ENCODE measurements at regions not wholly inside any gene's neighbourhood (a gene's known extent, or its start where the extent isn't known, plus 50 kb on each side); places are given as distances from the start of the nearest gene placed in this dataset.

DNA sequence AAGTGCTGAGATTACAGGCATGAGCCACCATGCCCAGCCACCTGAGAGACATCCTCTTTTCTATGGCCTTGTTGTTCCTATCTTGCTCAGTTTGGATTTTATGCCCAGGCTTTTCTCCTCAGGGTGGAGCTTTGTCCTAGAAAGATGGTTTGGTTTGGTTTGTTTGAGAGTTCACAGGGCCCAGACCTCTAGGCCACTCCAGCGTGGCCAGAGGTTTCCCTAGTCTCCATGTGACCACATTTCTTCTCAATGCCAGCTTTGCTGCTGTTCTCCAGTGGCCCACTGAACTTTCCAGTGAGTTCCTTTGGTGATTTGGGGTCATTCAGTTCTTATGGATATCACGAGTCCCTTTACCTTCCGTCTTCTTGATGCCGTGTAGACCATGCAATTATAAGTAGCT lies 92.6 kb upstream of the SERBP1 start:
- H3K4me3 ChIP-seq, result no peak overlapping the region
- no peaks in the 10 kb centered on the region for H3K36me3 ChIP-seq
- DNase-seq, result no peak
- no peaks in the 10 kb centered on the region; the same call in none of the 2 replicates for H3K9me3 ChIP-seq
- no peaks in the 10 kb centered on the region for H3K27me3 ChIP-seq

DNA sequence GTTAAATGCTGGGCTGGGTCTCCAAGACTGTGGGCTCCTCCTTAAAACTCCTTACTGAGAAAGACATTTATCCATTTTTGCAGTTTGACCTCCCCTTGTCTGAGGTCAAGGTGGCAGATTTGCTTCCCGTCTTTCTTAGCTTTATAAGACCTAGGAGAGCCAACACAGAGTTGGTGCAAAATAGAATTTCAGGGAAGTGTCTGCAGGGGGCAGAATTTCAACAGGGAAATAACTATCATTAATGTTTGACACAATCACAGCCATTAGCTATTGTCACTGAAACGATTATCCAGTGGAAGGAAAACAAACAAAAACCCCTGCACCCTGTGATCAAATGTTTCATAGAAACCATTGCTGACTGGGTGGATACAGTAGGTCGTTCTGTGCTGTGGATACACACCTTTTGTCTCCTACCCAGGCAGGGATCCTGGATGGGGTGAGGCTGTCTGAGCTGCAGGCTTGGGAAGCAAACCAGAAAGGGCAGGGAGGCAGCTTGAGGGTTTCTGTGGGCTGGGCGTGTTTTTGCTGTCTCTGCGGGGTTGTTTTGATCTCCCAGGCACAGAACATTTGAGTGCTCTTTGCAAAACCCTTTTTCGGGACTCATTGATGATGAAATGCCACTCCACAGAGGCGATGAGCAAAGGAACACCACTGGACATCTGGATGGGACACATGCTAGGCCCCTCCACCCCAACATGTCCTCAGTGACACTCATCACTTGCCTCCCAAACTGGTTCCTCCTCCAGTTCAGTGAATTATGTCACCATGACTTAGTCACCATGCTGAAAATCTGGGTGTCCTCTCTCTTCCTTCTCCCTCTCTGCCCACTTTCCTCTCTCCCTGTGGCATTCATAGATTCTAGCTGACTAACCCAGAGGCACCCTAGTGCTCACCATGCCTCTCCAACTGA lies 94.2 kb upstream of the SERBP1 start:
- no peak overlapping the region for H3K4me3 ChIP-seq
- DNase-seq, result no peak
- H3K9me3 ChIP-seq, result no peaks in the 10 kb centered on the region; the same call in 1 of the 2 replicates
- H3K36me3 ChIP-seq, result no peaks in the 10 kb centered on the region
- no peaks in the 10 kb centered on the region for H3K27me3 ChIP-seq

DNA sequence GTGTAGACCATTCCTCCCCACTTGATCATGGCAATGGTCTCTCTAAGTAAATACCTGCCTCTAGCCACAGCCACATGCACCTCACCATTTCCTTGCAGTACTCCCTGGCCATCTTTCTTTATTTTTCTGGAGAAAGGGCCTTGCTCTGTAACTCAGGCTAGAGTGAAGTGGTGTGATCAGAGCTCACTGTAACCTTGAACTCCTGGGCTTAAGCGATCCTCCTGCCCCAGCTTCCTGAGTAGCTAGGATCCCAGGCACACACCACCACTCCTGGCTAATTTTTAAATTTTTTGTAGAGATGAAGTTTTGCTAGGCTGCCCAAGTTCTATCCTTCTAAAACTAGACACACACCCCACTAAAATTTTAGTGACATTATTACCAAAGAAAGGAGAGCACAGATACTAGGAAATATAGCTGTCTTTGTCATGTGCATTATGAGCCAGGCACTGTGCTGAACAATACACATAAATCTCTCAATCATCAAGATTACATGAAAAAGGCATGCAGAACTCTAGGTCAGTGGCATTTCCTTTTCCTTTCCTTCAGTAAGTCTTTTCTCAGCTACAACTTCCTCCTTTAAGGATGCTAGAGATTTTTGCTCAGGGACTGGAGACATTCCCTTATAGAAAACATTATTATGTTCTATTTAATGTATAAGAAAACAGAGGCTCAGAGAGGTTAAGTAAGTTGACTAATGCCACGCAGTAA lies 95.0 kb upstream of the SERBP1 start:
- DNase-seq, result no peak
- no peaks in the 10 kb centered on the region for H3K36me3 ChIP-seq
- no peaks in the 10 kb centered on the region for H3K9me3 ChIP-seq
- no peak overlapping the region for H3K4me3 ChIP-seq
- H3K27me3 ChIP-seq, result no peaks in the 10 kb centered on the region

DNA sequence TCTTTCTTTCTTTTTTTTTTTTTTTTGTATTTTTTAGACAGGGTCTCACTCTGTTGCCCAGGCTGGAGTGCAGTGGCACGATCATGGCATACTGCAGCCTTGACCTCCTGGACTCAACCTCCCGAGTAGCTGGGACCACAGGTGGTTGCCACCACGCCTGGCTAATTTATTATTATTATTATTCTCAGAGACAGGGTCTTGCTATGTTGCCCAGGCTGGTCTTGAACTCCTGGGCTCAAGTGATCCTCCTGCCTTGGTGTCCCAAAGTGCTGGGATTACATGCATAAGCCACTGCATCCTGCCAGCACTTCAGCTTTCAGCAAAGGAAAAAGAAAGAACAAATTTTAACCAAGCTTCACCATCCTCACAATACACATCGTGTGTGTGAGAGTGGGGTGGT lies 97.9 kb upstream of the SERBP1 start:
- no peak for DNase-seq
- Histone ChIP-seq H3K27me3 (no peaks in the 10 kb centered on the region), H3K4me3 (no peak overlapping the region), H3K9me3 (no peaks in the 10 kb centered on the region), H3K36me3 (no peaks in the 10 kb centered on the region)

DNA sequence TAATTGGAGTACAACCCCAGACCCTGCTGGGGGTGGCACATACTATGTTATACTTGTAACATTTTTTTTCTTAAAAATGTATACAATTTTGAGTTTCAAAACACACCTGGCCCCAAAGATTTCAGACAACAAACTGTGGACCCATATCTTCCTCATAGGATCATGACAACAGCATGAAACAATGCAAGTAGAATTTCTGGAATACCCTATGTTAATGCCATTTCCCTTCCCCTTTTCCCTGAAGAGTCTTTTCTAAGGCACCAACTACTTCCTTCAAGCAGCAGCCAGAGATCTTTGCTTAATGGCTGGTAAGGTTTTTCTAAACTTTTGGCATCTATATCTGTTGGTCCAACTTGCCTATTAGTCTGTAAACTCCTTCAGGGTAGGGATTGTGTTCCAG lies 99.9 kb upstream of the SERBP1 start:
- Histone ChIP-seq H3K27me3 (no peaks in the 10 kb centered on the region), H3K4me3 (no peak overlapping the region), H3K36me3 (no peaks in the 10 kb centered on the region), H3K9me3 (no peaks in the 10 kb centered on the region)
- no peak for DNase-seq

DNA sequence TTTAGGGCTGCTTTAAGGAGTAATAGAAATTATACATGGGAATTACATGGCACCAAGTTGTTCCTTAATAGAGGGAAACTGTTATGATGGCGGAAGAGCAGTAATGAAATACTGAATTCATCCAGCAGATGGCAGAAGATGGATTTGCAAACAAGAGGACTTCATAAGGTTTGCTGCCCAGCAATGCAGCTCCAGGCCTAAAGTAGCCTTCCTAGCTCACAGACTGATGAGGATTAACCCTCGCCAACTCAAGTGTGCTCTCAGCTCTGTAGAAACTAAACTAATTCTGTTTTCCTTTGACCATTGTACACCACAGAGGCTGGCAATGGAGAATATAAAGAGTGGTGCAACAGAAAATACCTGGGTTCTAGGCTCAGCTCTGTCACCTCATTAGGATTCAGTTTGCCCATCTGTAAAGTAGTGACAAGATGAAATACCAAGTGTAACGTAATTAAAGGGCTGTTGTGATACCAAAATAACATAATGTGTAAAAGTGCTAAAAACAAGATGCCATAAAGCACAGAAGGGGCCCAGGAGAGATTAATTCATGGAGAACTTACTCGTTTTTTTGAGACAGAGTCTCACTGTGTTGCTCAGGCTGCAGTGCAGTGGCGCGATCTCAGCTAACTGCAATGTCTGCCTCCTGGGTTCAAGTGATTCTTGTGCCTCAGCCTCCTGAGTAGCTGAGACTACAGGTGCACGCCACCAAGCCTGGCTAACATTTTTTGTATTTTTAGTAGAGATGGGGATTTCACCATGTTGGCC lies 102.4 kb upstream of the SERBP1 start:
- H3K36me3 ChIP-seq, result no peaks in the 10 kb centered on the region
- H3K4me3 ChIP-seq, result no peak overlapping the region
- H3K9me3 ChIP-seq, result no peaks in the 10 kb centered on the region
- DNase-seq, result peak; percentile 56
- no peaks in the 10 kb centered on the region for H3K27me3 ChIP-seq

DNA sequence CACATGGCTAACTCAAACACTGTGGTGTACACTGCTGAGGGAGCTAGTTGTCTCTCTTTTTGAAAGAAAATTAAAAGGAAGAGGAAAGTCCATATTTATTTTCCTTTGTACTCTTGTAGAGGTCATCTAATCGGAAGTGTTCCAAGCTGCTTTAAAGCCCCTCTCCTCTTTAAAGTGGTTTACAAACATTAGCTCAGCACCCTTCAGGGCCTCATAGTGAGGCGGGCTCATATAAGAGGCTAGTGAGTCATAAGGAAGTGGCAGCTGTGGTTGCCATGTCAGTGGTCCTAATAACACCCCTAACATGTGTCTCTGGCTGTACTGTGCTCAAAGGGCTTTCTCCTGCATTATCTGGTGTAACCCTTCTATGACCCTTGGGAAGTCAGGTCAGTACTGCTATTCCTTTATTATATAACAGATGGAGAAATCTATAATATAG lies 104.4 kb upstream of the SERBP1 start:
- no peak for DNase-seq
- Histone ChIP-seq H3K27me3 (no peaks in the 10 kb centered on the region), H3K4me3 (no peak overlapping the region), H3K9me3 (no peaks in the 10 kb centered on the region), H3K36me3 (no peaks in the 10 kb centered on the region)

DNA sequence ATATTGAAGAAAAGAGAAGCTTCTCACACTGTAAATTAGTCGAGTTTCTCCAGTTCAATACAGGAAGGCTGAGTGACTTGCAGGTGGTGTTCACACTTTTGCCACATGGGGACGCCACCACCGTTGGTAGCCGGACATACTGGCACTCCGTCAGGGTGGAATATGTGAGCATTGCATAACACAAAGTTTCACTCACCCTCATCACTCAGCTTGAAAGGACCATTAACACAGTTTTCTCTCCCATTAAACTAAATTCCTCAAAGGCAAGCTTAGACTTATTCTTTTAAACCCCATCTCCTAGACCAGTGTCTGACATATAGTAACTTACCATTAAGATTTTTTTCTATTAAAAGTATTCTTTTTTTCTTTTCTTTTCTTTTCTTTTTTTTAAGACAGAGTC lies 105.3 kb upstream of the SERBP1 start:
- Histone ChIP-seq H3K27me3 (no peaks in the 10 kb centered on the region), H3K9me3 (no peaks in the 10 kb centered on the region), H3K4me3 (no peak overlapping the region), H3K36me3 (no peaks in the 10 kb centered on the region)
- peak; percentile 72 for DNase-seq

DNA sequence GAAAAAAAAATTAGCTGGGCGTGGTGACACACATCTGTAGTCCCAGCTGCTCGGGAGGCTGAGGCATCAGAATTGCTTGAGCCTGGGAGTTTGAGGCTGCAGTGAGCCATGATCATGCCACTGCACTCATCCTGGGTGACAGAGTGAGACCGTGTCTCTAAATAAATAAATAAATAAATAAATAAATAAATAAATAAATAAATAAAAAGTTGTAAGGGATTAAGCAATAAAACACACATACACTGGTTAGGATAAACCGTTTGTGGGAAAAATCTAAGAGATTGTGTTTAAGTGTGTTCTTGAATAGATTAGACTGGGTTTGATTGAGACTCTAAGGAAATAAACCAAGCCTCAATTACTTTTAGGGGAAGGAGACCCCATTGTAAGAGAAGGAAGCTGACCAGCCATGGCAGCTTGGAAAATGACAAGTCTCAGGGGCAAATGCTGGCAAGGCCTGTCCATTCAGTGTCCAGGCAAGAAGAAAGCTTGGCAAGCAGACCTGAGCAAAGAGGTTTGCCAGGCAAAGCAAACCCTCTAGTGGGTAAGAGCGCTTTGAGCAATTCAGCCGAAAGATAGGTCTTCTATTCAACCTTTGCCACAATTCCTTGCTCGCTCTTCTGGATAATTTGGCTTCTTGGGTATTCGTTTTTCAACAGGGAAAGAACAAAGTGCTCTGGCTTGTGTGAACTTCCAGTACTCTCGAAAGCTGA lies 106.9 kb upstream of the SERBP1 start:
- Histone ChIP-seq H3K27me3 (no peaks in the 10 kb centered on the region), H3K36me3 (no peaks in the 10 kb centered on the region), H3K4me3 (no peak overlapping the region), H3K9me3 (no peaks in the 10 kb centered on the region)
- no peak for DNase-seq

DNA sequence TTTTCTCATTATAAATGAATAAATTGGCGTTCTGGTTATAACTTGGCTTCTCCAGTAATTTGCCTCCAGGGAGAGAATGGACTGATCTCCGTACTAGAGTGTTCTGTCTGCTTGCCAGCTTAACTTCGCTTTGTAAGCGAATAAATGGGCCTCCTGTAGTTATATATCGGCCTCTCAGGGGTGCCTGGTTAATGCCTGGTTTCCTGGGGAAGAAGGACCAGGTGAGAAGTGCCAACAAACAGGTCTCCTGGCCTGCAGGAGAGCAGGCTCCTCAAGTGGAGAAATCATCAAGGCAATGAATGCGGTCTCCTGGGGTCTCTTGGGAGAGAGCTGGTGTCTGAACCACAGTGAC lies 107.4 kb upstream of the SERBP1 start:
- no peak for DNase-seq
- no peaks in the 10 kb centered on the region for H3K36me3 ChIP-seq
- H3K9me3 ChIP-seq, result no peaks in the 10 kb centered on the region
- H3K4me3 ChIP-seq, result no peak overlapping the region
- no peaks in the 10 kb centered on the region for H3K27me3 ChIP-seq

DNA sequence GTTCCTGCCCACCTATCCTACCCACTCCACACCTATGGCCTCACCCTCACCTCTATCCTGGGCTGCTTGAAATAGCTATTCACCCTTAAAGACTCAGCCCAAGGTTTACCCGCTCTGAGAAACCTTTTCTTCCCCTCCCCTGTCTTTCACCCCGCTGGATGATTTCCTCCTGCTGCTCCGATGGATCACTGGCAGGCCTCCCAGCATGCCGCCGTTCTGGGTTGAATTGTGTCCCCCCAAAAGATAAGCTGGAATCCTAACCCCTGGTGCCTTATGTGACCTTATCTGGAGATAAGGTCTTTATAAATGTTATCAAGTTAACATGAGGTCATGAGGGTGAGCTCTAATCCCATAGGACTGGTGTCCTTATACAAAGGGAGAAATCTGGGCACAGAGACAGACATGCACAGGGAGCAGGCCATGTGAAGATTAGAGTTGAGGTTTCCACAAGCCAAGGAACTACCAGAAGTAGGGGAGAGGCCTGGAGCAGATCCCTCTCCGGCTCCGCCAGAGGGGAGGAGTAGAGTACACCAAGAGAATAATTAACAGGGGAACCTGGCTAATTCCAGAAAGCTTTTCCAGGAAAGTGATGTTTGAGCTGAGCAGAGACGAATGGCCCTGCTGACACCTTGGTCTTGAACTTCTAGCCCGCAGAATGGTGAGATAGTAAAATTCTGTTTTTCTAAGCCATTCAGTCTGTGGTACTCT lies 110.0 kb upstream of the SERBP1 start:
- Histone ChIP-seq H3K9me3 (no peaks in the 10 kb centered on the region), H3K27me3 (no peaks in the 10 kb centered on the region), H3K36me3 (no peaks in the 10 kb centered on the region), H3K4me3 (no peak overlapping the region)
- DNase-seq, result no peak

DNA sequence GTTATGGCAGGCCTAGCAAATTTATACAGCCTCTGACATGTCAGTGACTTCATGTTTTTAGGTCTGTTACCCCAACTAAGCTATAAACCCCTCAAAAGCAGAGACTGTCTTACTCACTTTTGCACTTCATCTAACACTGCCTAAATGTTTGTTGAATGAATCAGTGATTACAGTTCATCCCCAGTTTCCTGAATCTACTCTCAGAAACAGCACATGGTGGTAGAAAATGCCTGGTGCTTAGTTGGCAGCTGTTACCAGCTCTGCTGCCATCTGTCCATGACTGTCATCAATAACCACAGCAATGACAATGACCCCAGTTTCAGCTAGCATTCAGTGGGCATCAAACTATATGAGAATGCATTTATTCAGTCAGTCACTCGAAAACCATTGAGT lies 110.5 kb upstream of the SERBP1 start:
- DNase-seq, result no peak
- Histone ChIP-seq H3K9me3 (no peaks in the 10 kb centered on the region), H3K27me3 (no peaks in the 10 kb centered on the region), H3K4me3 (no peak overlapping the region), H3K36me3 (no peaks in the 10 kb centered on the region)

DNA sequence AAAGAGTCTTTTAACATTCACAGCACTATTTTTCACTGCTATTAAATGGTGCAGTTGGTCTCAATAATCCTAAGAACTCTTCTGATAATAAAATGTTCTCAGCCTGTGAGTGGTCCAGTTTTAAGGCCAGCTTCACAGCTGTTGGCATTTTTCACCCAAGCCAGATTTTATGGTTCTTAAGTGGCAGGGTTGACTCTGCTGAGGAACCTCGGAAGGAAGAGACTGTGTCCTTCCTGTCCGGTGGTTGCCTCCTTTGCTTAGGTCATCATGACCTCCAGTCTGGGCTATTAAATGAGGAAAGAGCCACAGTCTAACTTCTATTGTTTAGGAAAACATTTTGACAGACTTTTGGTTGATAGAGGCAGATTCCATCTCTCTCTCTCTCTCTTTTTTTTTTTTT lies 112.5 kb upstream of the SERBP1 start:
- Histone ChIP-seq H3K27me3 (no peaks in the 10 kb centered on the region), H3K9me3 (no peaks in the 10 kb centered on the region), H3K4me3 (no peak overlapping the region), H3K36me3 (no peaks in the 10 kb centered on the region)
- DNase-seq, result no peak

DNA sequence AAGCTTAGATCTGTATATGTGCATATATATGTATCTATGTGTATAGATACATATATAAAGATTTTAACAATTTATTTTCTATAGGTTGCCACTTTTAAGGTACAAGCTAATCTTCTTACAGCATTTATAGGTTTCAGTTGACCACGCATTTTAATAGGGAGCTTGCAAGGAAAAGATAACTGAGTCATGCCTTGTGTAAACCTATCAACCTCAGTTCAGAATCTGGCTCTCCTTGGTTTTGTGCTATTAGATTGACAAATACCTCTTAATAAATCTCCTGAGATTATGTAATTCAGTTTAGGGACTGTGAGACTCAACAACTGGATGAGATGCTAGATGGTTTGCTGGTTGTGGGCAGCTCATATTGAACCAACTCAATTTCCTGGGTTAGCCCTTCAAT lies 114.7 kb upstream of the SERBP1 start:
- Histone ChIP-seq H3K36me3 (no peaks in the 10 kb centered on the region), H3K27me3 (no peaks in the 10 kb centered on the region), H3K4me3 (no peak overlapping the region), H3K9me3 (no peaks in the 10 kb centered on the region)
- no peak for DNase-seq

DNA sequence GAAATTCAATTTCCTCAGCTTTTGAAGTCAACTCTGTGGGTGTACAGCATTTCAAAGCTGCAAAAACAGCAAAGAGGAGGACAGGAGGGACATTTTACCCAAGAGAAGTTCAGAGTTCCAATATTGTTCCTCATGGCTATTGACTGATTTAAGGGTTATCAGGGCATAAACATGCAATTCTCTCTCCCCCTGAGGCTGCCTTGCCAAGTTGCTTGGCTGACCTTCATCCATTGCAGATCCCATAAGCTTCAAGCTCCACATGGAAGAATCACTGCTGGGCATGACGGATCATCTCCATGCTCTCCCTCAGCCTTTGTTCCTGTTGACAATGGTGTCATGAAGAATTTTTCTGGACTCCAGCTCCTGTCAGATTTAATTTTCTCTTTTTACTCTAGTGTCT lies 115.2 kb upstream of the SERBP1 start:
- Histone ChIP-seq H3K27me3 (no peaks in the 10 kb centered on the region), H3K36me3 (no peaks in the 10 kb centered on the region), H3K9me3 (no peaks in the 10 kb centered on the region), H3K4me3 (no peak overlapping the region)
- no peak for DNase-seq

DNA sequence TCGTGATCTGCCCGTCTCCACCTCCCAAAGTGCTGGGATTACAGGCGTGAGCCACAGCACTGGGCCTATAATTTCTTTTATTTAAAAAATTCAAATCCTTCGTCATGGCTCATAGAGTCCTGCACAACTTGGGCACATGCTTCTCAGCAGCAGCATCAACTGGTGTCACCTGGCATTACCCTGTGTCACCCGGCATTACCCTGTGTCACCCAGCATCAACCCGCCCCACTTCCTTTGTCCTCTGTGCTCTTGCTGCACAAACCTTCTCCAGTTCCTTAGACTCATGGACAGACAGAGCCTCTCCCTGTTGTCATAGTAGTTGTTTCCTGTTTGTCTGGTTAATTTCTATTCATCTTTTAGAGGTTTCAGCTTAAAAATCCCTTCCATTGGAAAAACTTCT lies 121.2 kb upstream of the SERBP1 start:
- H3K9me3 ChIP-seq, result no peaks in the 10 kb centered on the region

More for the DNA sequence above, 121.2 kb upstream of the SERBP1 start:
- Histone ChIP-seq H3K4me3 (no peak overlapping the region), H3K27me3 (no peaks in the 10 kb centered on the region), H3K36me3 (no peaks in the 10 kb centered on the region)
- no peak for DNase-seq
